ENCODE measurements at regions not wholly inside any gene's neighbourhood (a gene's known extent, or its start where the extent isn't known, plus 50 kb on each side); places are given as distances from the start of the nearest gene placed in this dataset.

GRCh38 chr12:34097213-34097612 lies 74.9 kb downstream of the ALG10 start:
- no peak overlapping the region for H3K4me2 ChIP-seq (ENCODE audit: low read length)
- H3K9me3 ChIP-seq (ENCODE audit: low read length) = no peaks in the 10 kb centered on the region
- H3K4me1 ChIP-seq (ENCODE audit: insufficient read depth, low read length, severe bottlenecking) = no peaks in the 10 kb centered on the region
- no peaks in the 10 kb centered on the region for H4K20me1 ChIP-seq (ENCODE audit: insufficient read depth, low read length)
- no peak overlapping the region for H3K27ac ChIP-seq (ENCODE audit: low read depth, low read length, poor library complexity, severe bottlenecking)
- no peaks in the 10 kb centered on the region for H3K79me2 ChIP-seq (ENCODE audit: insufficient read depth, low read length)
- no peak overlapping the region for H3K9ac ChIP-seq (ENCODE audit: low read length)
- TF ChIP-seq EZH2 (IDR thresholded peaks at IDR 0.05; ENCODE audit: borderline replicate concordance, low read length) (no peak), CTCF (IDR thresholded peaks at IDR 0.05; ENCODE audit: low read length) (no peak)
- H3K27me3 ChIP-seq (ENCODE audit: insufficient read depth, low read length) = no peaks in the 10 kb centered on the region
- no peak overlapping the region for H3K4me3 ChIP-seq (ENCODE audit: low read depth, low read length, poor library complexity, severe bottlenecking)
- no peaks in the 10 kb centered on the region for H3K9me2 ChIP-seq (ENCODE audit: low read depth, low read length)
- H2AFZ ChIP-seq (ENCODE audit: low read length) = no peak overlapping the region
- H3K36me3 ChIP-seq (ENCODE audit: insufficient read depth, low read length) = no peaks in the 10 kb centered on the region
- no peaks in the 10 kb centered on the region for H3F3A ChIP-seq (ENCODE audit: insufficient read depth, low read length)

- Histone ChIP-seq H3K36me3 (ENCODE audit: insufficient read depth, low read length) (no peaks in the 10 kb centered on the region), H3K4me2 (ENCODE audit: low read length) (no peak overlapping the region), H3F3A (ENCODE audit: insufficient read depth, low read length) (no peaks in the 10 kb centered on the region), H2AFZ (ENCODE audit: low read length) (no peak overlapping the region), H3K27me3 (ENCODE audit: insufficient read depth, low read length) (no peaks in the 10 kb centered on the region), H3K9me2 (ENCODE audit: low read depth, low read length) (no peaks in the 10 kb centered on the region), H3K9ac (ENCODE audit: low read length) (no peak overlapping the region), H3K79me2 (ENCODE audit: insufficient read depth, low read length) (no peaks in the 10 kb centered on the region), H4K20me1 (ENCODE audit: insufficient read depth, low read length) (no peaks in the 10 kb centered on the region), H3K4me1 (ENCODE audit: insufficient read depth, low read length, severe bottlenecking) (no peaks in the 10 kb centered on the region), H3K27ac (ENCODE audit: low read depth, low read length, poor library complexity, severe bottlenecking) (no peak overlapping the region), H3K4me3 (ENCODE audit: low read depth, low read length, poor library complexity, severe bottlenecking) (no peak overlapping the region), H3K9me3 (ENCODE audit: low read length) (no peaks in the 10 kb centered on the region)
- no peak for TF ChIP-seq CTCF (IDR thresholded peaks at IDR 0.05; ENCODE audit: low read length)
Measured at GRCh38 chr12:34105392-34105933, 83.2 kb downstream of the ALG10 start.

- no peak overlapping the region for H3K27ac ChIP-seq (ENCODE audit: low read depth, low read length, poor library complexity, severe bottlenecking)
- no peaks in the 10 kb centered on the region for H3K27me3 ChIP-seq (ENCODE audit: insufficient read depth, low read length)
- H3K4me1 ChIP-seq (ENCODE audit: insufficient read depth, low read length, severe bottlenecking) = no peaks in the 10 kb centered on the region
- H3K9ac ChIP-seq (ENCODE audit: low read length) = no peak overlapping the region
- no peaks in the 10 kb centered on the region for H3K79me2 ChIP-seq (ENCODE audit: insufficient read depth, low read length)
- H3K9me3 ChIP-seq (ENCODE audit: low read length) = no peaks in the 10 kb centered on the region
- no peak overlapping the region for H3K4me3 ChIP-seq (ENCODE audit: low read depth, low read length, poor library complexity, severe bottlenecking)
- H4K20me1 ChIP-seq (ENCODE audit: insufficient read depth, low read length) = no peaks in the 10 kb centered on the region
- H2AFZ ChIP-seq (ENCODE audit: low read length) = no peak overlapping the region
- H3F3A ChIP-seq (ENCODE audit: insufficient read depth, low read length) = no peaks in the 10 kb centered on the region
- no peaks in the 10 kb centered on the region for H3K9me2 ChIP-seq (ENCODE audit: low read depth, low read length)
- no peaks in the 10 kb centered on the region for H3K36me3 ChIP-seq (ENCODE audit: insufficient read depth, low read length)
- no peak for TF ChIP-seq EZH2 (IDR thresholded peaks at IDR 0.05; ENCODE audit: borderline replicate concordance, low read length)
- no peak for TF ChIP-seq CTCF (IDR thresholded peaks at IDR 0.05; ENCODE audit: low read length)
- no peak overlapping the region for H3K4me2 ChIP-seq (ENCODE audit: low read length)
Measured at GRCh38 chr12:34106172-34106571, 83.9 kb downstream of the ALG10 start.
